Stimulated activated CD4-positive, alpha-beta T cell treated with anti-CD3 and anti-CD28 coated beads, Interleukin-15, amount 100 ng/mL, for 1 hour (primary cell): ENCODE measurements at regions not wholly inside any gene's neighbourhood (a gene's known extent, or its start where the extent isn't known, plus 50 kb on each side); places are given as distances from the start of the nearest gene placed in this dataset.
"Not testable (repeated sequence)": the region's sequence is repeated elsewhere in the genome, so short reads cannot be mapped to it uniquely, and the experiment has no call there.

Source experiments
- DNase-seq, 2 donors: peaks; one replicate each; pipeline ENCODE4 v3.0.0-alpha.2; 2020; ENCODE audit warnings: low read depth in 1 of 2, low spot score in 1 of 2

- DNase-seq: no peak
Observed at GRCh38 chr3:182323898-182324297, 469.4 kb upstream of the ATP11B start.

- no peak for DNase-seq
Observed at GRCh38 chr3:182325213-182325950, 467.9 kb upstream of the ATP11B start.

- DNase-seq: no peak
Observed at GRCh38 chr3:182327196-182327681, 466.1 kb upstream of the ATP11B start.

- DNase-seq: no peak
Observed at GRCh38 chr3:182330646-182331045, 462.7 kb upstream of the ATP11B start.

- DNase-seq: no peak
Observed at GRCh38 chr3:182331341-182331740, 462.0 kb upstream of the ATP11B start.

GRCh38 chr3:182342252-182342651 lies 451.1 kb upstream of the ATP11B start:
- DNase-seq: no peak

- DNase-seq: not testable (repeated sequence)
Observed at GRCh38 chr3:182344026-182344425, 449.3 kb upstream of the ATP11B start.

GRCh38 chr3:182349051-182349450 lies 444.3 kb upstream of the ATP11B start:
- no peak for DNase-seq

- DNase-seq: no peak
Observed at GRCh38 chr3:182349951-182350517, 443.3 kb upstream of the ATP11B start.

- DNase-seq: no peak
Observed at GRCh38 chr3:182357928-182358327, 435.4 kb upstream of the ATP11B start.

GRCh38 chr3:182364323-182364722 lies 429.0 kb upstream of the ATP11B start:
- no peak for DNase-seq

- DNase-seq: no peak
Observed at GRCh38 chr3:182364723-182365650, 428.3 kb upstream of the ATP11B start.

- no peak for DNase-seq
Observed at GRCh38 chr3:182366746-182367145, 426.6 kb upstream of the ATP11B start.

GRCh38 chr3:182369861-182370260 lies 423.4 kb upstream of the ATP11B start:
- no peak for DNase-seq

- no peak for DNase-seq
Observed at GRCh38 chr3:182370949-182371348, 422.4 kb upstream of the ATP11B start.

- no peak for DNase-seq
Observed at GRCh38 chr3:182375916-182376315, 417.4 kb upstream of the ATP11B start.

GRCh38 chr3:182382112-182382857 lies 411.0 kb upstream of the ATP11B start:
- no peak for DNase-seq

- DNase-seq: no peak
Observed at GRCh38 chr3:182384221-182384620, 409.1 kb upstream of the ATP11B start.

- DNase-seq: no peak
Observed at GRCh38 chr3:182385356-182385755, 407.9 kb upstream of the ATP11B start.

- no peak for DNase-seq
Observed at GRCh38 chr3:182388506-182388905, 404.8 kb upstream of the ATP11B start.
